ENCODE measurements at regions not wholly inside any gene's neighbourhood (a gene's known extent, or its start where the extent isn't known, plus 50 kb on each side); places are given as distances from the start of the nearest gene placed in this dataset.

- no peak for TF ChIP-seq POLR2A (IDR thresholded peaks at IDR 0.05)
- no peak for TF ChIP-seq CTCF (IDR thresholded peaks at IDR 0.05)
Observed at GRCh38 chrX:142256935-142257334, 51.8 kb upstream of the MAGEC2 start.
